Stimulated activated CD4-positive, alpha-beta T cell treated with anti-CD3 and anti-CD28 coated beads, TNF-alpha, amount 100 ng/mL, for 1 hour (primary cell): ENCODE measurements at regions not wholly inside any gene's neighbourhood (a gene's known extent, or its start where the extent isn't known, plus 50 kb on each side); places are given as distances from the start of the nearest gene placed in this dataset.

Experiments used
- DNase-seq, 3 donors: peaks; one replicate each; pipeline ENCODE4 v3.0.0-alpha.2; 2020; ENCODE audit warnings: low read depth in 3 of 3, low spot score in 1 of 3

GRCh38 chr7:68258609-68259008 lies 1262.0 kb downstream of the TYW1 start:
- DNase-seq = no peak

- DNase-seq = no peak
Observed at GRCh38 chr7:68265258-68265657, 1268.6 kb downstream of the TYW1 start.

- DNase-seq = no peak
Observed at GRCh38 chr7:68266004-68266579, 1269.5 kb downstream of the TYW1 start.

GRCh38 chr7:68267486-68267885 lies 1270.9 kb downstream of the TYW1 start:
- no peak for DNase-seq

GRCh38 chr7:68269405-68269804 lies 1272.8 kb downstream of the TYW1 start:
- no peak for DNase-seq

DNA sequence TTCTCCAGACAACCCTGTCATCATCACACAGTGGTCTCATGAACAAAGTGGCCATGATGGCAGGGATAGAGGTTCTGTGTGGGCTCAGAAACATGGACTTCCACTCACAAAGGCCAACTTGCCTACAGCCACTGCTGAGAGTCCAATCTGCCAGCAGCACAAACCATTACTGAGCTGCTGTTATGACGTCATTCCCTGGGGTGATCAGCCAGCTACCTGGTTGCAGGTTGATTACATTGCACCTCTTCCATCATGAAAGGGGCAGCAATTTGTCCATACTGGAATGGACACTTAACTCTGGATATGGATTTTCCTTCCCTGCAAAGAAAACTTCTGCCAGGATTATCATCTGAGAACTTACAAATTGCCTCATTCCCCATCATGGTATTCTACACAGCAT lies 1275.9 kb downstream of the TYW1 start:
- no peak for DNase-seq

GRCh38 chr7:68276725-68277124 lies 1280.1 kb downstream of the TYW1 start:
- DNase-seq = no peak

DNA sequence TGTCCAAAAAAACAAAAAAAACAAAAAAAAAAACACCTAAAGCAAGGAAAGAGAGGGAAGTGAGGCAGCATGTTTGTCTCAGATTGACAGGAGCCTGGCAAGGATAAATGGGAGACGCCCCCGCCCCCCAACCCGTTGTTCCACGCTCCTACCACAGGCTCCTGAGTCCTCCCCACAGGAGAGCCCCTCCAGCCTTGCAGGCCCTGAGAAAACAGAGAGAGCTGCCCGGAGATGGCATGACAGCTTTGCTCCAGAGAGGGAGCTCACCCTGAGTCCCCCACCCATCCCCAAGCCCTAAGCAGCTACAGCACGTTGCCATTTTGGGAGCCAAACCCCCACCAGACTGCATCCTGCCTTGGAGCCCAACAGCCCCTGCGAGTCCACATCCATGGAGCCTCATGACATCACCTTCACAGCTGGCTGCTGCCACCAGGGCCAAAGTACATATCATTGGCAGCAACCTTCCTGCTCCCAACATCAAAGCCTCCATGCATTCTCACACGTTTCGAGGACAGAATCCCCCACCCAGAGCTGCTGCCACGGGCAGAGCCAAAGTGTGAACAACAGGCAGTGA lies 1283.3 kb downstream of the TYW1 start:
- no peak for DNase-seq

DNA sequence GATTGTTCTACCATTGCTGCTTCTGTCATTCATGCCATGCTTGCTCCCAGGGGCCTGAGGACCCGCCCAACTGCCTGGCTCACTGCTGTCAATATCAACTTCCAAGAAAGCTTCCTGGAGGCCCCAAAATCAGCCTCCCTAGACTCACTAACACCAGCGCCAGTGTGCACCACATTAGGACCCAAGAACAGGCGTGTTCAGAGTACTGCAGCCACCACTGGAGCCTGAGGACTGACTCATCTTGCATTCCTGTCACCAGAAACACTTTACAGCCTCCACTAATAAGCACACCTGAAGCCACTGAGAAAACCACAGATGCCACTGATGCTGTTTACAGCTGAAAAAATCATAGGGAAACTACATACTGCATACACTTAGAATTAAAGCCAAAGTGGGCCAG lies 1284.3 kb downstream of the TYW1 start:
- DNase-seq = no peak

GRCh38 chr7:68288144-68288593 lies 1291.5 kb downstream of the TYW1 start:
- no peak for DNase-seq

- DNase-seq = no peak
Observed at GRCh38 chr7:68291710-68292109, 1295.1 kb downstream of the TYW1 start.

DNA sequence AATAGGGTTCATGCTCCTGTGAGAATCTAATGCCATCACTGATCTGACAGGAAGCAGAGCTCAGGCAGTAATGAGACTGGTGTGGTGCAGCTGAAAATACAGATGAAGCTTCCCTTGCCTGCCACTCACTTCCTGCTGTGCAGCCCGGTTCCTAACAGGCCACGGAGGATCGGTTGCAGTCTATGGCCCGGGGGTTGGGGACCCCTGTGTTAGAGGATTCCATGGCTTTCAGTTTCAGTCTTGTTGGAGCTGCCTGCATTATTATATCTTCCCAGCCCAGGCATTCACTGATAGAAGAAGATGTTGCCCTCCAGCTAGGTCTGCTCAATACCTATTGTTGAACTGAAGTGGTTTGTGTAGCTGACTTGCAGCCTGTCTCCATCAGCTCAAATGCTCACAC lies 1298.8 kb downstream of the TYW1 start:
- no peak for DNase-seq

- no peak for DNase-seq
Observed at GRCh38 chr7:68304536-68304935, 1293.7 kb upstream of the AUTS2 start.

DNA sequence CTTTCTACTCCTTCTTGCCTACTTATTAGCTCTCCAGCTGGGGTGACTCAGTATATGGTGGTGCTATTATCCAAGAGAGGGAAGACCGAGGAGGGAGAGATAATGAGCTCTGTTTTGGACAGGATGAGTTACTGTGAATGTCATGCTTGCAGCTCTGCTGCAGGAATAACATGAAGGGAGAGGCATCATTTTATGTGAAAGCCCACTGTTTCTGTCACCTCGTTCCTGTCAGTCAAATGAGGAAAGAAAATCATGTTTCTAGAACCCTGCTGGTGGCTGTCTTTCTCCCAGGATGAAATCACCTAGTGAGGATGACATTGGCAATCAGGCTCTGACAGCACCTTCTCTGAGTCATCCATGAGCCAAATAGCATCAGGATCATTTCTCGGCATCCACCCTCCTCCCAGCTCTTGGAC lies 1291.6 kb upstream of the AUTS2 start:
- DNase-seq = no peak

DNA sequence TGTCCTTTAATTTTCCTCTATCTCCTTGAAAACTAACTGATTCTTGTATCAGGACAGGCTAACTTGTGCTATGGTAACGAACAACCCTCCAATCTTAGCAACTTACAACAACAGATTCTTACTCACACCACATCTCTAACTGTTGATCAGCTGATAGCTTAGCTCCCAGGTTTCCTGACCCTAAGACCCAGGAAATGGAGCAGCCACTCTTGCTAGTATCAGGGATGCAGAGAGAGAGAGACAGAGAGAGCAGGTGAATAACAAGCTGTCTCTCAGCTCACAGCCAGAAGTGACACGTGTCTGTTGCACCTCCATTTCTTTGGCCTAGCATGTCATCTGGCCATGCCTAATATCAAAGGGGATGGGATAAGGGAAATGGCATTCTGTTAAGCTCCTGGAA lies 1289.0 kb upstream of the AUTS2 start:
- no peak for DNase-seq

DNA sequence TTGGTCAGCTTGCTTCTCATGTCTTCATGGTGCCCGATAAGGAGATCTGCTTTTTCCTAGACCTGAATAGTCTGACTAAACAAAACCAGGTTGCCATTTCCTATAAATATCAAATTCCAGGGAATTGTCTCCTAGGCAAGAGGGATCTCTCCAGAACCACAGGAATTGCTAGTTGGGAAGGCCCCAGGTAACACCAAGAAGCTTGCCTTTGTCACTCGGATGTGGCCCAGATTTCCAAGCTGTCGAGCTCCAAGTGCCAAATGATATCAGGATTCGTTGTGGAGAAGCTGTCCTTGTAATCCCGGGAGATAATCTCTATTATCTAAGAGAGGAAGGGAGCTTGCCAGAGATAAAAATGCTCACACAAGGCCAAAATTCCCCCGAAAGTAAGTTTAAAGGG lies 1288.5 kb upstream of the AUTS2 start:
- no peak for DNase-seq

- no peak for DNase-seq
Observed at GRCh38 chr7:68311958-68312357, 1286.3 kb upstream of the AUTS2 start.

- DNase-seq = no peak
Observed at GRCh38 chr7:68313806-68314205, 1284.5 kb upstream of the AUTS2 start.

DNA sequence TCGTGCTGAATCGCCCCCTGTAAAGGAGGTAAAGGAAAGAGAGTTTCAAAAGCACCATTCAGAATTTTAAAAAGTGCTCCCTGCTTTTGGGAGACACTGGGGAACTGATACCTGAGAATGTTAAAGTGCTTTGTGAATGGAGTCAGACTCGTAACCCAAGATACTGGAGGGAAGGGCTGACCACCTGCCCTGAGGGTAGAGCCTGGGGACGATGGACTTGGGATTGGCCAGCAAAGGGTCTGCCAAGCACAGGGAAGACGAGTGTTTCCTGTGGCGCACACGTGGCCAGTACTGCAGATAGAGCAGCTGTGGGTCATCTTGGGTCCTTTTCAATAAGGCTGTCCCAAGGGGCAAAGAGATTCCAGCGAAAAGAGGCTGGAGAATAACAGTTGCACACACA lies 1284.1 kb upstream of the AUTS2 start:
- DNase-seq = no peak

GRCh38 chr7:68317476-68317875 lies 1280.8 kb upstream of the AUTS2 start:
- DNase-seq = no peak

GRCh38 chr7:68319061-68319460 lies 1279.2 kb upstream of the AUTS2 start:
- no peak for DNase-seq

GRCh38 chr7:68321076-68321639 lies 1277.1 kb upstream of the AUTS2 start:
- no peak for DNase-seq
